ENCODE measurements at regions not wholly inside any gene's neighbourhood (a gene's known extent, or its start where the extent isn't known, plus 50 kb on each side); places are given as distances from the start of the nearest gene placed in this dataset.

DNA sequence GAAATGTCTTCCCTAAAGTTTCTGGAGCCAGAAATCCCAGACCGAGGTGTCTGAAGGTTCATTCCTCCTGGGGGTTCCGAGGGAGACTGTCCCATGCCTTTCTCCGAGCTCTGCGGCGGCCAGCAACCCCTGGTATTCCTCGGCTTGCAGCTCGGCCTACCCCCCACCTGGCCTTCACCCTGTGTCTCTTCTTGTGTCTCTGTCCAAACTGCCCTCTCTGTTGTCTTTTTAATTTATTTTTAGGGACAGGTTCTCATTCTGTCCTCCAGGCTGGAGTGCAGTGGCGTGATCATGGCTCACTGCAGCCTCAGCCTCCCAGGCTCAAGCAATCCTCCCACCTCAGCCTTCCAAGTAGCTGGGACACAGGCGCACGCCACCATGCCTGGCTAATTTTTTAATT, 211.7 kb downstream of the SEC14L1 start:
- TF ChIP-seq, protein P1, sequence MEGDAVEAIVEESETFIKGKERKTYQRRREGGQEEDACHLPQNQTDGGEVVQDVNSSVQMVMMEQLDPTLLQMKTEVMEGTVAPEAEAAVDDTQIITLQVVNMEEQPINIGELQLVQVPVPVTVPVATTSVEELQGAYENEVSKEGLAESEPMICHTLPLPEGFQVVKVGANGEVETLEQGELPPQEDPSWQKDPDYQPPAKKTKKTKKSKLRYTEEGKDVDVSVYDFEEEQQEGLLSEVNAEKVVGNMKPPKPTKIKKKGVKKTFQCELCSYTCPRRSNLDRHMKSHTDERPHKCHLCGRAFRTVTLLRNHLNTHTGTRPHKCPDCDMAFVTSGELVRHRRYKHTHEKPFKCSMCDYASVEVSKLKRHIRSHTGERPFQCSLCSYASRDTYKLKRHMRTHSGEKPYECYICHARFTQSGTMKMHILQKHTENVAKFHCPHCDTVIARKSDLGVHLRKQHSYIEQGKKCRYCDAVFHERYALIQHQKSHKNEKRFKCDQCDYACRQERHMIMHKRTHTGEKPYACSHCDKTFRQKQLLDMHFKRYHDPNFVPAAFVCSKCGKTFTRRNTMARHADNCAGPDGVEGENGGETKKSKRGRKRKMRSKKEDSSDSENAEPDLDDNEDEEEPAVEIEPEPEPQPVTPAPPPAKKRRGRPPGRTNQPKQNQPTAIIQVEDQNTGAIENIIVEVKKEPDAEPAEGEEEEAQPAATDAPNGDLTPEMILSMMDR (conservative IDR thresholded peaks at IDR 0.05): no peak
- no peak for TF ChIP-seq EZH2 (IDR thresholded peaks at IDR 0.05; ENCODE audit: low read depth)
